ENCODE measurements at regions not wholly inside any gene's neighbourhood (a gene's known extent, or its start where the extent isn't known, plus 50 kb on each side); places are given as distances from the start of the nearest gene placed in this dataset. TPM values are rescaled to one million over a fixed set of nuclear protein-coding genes. Genes with fewer than 3 reads are reported as not detected.

DNA sequence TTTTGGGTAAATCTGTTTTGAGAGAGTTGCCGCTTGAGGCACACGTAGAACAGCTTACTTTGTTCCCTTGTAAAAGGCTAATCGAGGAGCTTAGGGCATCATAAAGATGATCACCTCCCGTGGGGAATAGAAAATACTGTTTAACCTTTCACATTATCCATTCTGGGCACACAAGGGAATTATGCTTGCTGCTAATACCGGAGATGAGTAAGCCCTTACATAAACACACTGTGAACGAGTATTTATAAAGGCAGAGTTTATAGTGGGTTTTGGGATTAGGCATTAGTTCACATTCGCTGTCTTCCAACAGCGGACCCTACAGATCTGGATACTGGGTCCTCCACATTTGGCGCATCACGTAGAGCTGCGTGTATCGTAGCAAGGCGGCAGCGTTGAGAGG is 51.2 kb upstream of the CNTNAP4 start:
- H3K27me3 ChIP-seq (ENCODE audit: low read length) = no peaks in the 10 kb centered on the region
- H3K4me3 ChIP-seq (ENCODE audit: low read length) = no peak overlapping the region
- peaks cover 4% of the 10 kb centered on the region; the same call in 1 of the 2 replicates for H3K4me1 ChIP-seq (ENCODE audit: low read length)
- no peaks in the 10 kb centered on the region for H3K36me3 ChIP-seq (ENCODE audit: insufficient read depth, low read length)
- no peak overlapping the region for H3K9ac ChIP-seq (ENCODE audit: low read length)
- no peak overlapping the region for H3K27ac ChIP-seq (ENCODE audit: low read length)
- H2AFZ ChIP-seq (ENCODE audit: low read length) = no peak overlapping the region
- H4K20me1 ChIP-seq (ENCODE audit: insufficient read depth, low read depth, low read length) = no peaks in the 10 kb centered on the region
- H3K9me3 ChIP-seq (ENCODE audit: low read length) = no peaks in the 10 kb centered on the region
- H3K4me2 ChIP-seq (ENCODE audit: low read depth, low read length, poor library complexity, severe bottlenecking) = no peak overlapping the region
- no peaks in the 10 kb centered on the region for H3K79me2 ChIP-seq (ENCODE audit: low read length)
- no peaks in the 10 kb centered on the region for H3K9me2 ChIP-seq (replicated peaks; ENCODE audit: insufficient read depth, low read length)
- no peak for DNase-seq

GRCh38 chr16:76226481-76226880 is 50.7 kb upstream of the CNTNAP4 start:
- Histone ChIP-seq H3K36me3 (ENCODE audit: insufficient read depth, low read length) (no peaks in the 10 kb centered on the region), H3K27me3 (ENCODE audit: low read length) (no peaks in the 10 kb centered on the region), H2AFZ (ENCODE audit: low read length) (no peak overlapping the region), H3K9me2 (replicated peaks; ENCODE audit: insufficient read depth, low read length) (no peaks in the 10 kb centered on the region), H3K4me3 (ENCODE audit: low read length) (no peak overlapping the region), H3K4me1 (ENCODE audit: low read length) (peaks cover 4% of the 10 kb centered on the region; the same call in 1 of the 2 replicates), H3K9ac (ENCODE audit: low read length) (no peak overlapping the region), H3K9me3 (ENCODE audit: low read length) (no peaks in the 10 kb centered on the region), H3K79me2 (ENCODE audit: low read length) (no peaks in the 10 kb centered on the region), H4K20me1 (ENCODE audit: insufficient read depth, low read depth, low read length) (no peaks in the 10 kb centered on the region), H3K27ac (ENCODE audit: low read length) (no peak overlapping the region), H3K4me2 (ENCODE audit: low read depth, low read length, poor library complexity, severe bottlenecking) (no peak overlapping the region)
- DNase-seq = no peak

Small RNAs in the stretch of these regions (small RNA-seq; reads per million reads assigned to genes)
- not detected for gene RNA5SP430
